ENCODE measurements at regions not wholly inside any gene's neighbourhood (a gene's known extent, or its start where the extent isn't known, plus 50 kb on each side); places are given as distances from the start of the nearest gene placed in this dataset.

- DNase-seq: no peak
Measured at GRCh38 chr11:27904358-27905055, 203.4 kb downstream of the KIF18A start.

DNA sequence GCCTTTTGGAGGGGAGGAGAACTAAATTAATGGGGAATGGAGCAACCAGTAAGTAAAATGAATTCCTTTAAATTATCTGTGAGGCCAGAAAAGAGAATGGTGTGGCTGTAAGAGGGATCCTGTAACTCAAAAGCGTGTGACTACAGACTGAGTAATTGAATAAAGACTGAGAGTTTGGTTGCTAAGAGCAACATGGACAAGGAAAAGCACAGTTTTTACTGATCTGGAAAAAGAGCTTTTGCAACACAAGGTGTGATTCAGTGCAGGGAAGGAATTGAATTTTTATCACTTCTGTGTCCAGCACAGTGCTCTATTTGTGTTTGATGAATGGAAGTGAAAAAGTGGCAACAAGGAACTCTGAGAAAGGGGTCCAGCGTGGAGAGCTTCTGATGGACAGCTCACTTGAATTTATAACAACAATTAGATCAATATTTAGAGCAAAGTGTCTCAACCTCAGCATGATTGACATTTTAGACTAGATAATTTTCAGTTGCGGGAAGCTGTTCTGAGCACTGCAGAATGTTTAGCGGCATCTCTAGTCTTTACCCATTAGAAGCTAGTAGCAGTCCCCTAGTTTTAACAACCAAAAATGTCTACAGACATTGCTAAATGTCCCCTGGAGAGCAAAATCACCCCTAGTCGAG is 202.8 kb upstream of the BDNF start:
- DNase-seq: no peak

- no peak for DNase-seq
Measured at GRCh38 chr11:27898166-27898565, 197.9 kb upstream of the BDNF start.

DNA sequence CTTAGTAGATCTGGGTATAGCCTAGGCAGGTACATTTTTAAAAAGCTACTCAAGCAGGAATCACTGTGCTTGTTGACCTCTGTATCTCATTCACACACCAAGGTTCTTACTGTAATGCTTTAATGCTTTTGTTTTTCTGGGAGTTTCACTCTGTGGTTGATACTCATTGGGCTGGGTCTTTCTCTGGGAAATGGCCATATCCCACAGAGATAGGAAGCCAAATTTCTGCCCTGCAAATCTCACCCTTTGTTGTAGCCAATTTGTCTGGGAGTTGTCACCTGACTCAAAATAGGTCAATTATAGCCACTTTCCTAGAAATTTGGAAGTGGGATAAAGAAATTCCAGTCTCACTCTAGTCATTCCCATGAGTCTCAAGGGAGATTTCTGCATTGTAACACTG is 195.8 kb upstream of the BDNF start:
- no peak for DNase-seq

DNA sequence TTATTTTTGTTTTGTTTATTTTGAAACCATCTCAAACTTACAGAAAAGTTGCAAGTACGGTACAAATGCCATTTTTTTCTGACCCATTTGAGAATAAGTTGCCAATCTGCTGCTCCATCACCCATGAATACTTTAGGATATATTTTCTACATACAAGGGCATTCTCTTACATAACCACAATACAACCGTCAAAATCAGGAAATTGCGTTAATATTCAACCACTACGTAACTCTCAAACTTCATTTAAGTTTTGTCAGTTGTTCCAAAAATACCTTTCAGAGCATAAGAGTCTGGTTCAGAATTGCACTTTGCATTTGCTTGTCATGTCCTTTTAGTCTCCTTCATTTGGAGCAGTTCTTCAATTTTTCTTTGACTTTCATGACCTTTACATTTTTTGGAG is 194.3 kb upstream of the BDNF start:
- no peak for DNase-seq

DNA sequence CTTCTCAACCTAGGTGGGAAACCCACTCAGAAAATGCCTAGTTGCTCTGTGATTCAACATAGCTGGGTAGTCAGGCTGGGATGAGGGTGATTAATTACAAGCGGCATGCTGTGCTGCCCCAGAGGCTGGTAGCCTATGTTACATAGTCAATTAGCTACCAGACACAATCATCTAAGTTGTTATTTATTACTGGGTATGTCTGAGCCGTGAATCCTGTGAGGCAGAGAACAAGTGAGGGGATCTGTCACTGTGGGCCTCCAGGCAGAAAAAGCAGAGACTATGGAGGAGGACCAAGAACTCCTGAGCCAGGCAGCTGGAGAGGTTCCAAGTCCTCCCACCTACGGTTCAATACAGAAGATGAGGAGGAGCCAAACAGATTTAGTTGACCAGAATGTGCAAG is 186.6 kb upstream of the BDNF start:
- DNase-seq: no peak

GRCh38 chr11:27882066-27882697 is 181.9 kb upstream of the BDNF start:
- no peak for DNase-seq

DNA sequence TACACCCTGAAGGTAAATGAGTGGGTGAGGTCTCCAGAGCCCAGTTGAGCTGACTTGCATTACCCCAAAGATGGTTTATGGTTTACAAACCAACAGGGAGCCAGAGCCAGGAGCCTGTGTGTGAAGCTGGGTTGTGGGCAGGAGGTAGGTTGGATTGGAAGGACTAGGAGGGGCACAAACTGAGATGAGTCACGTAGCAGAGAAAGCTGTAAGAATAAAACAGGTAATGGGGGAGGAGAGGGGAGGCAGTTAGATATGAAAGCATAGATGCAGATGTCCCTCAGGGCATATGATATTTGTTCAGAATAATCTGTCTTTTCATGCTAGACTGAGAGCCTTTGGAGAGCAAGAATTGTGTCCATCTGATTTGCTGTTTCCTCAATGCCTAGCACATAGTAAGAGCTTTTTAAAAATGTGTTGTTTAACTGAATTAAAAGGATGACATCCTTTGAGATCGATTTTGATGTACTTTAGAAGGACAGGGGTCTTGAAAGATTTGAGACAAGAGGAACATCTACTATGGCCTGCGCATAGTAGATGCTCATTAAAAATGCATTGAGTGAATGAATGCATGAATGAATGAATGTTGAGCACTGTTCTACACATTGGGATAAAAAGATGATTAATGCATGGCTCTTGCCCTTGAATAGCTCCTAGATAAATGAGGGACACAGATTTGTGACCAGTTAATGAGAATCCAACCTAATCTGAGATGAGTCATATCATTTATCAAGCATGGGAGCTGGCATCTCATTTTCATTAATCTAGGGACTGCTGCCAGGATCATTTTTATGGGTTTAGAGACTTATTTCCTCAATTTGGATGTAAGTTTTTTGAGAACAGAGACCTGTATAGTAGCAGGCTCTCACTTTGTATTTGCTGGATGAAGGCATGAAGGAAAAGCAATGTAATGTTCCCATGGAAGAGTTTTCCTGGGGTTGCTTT is 175.8 kb upstream of the BDNF start:
- no peak for DNase-seq

DNA sequence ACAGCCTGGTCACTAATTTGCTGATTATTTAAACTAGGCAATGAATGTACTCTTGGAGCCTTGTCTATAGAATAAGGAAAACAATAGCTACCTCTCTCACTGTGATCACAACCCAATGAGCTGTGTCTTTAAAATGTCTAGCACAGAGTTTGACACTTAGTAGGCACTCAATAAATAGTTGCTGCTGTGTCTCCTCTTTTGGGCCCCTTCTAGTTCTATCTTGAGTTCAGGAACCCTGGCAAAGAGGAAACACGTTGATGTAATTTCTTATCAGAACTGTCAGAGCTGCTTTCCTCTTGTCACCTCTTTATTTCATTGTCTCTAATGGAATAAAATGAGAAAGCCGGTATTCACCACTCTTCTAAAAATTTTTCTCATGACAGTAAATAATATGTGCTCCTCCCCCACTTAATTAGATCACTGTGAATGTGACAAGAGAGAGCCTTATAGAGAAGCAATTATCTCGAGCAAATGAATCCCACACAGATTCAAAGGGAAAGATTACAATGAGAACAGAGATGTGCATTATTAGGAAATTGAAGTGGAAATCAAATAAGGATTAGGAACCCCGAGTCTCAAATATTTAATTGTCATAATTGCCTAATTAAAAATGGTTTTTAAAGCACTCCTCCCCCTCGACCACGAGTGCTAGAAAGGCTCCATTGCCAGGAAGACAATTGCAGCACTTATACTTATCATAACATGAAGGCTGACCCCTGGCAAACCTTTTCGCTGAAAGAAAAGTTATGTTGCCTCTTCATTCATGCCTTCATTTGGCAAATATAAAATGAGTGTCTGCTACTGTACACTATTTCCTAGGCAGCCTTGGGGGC is 175.0 kb upstream of the BDNF start:
- no peak for DNase-seq

DNA sequence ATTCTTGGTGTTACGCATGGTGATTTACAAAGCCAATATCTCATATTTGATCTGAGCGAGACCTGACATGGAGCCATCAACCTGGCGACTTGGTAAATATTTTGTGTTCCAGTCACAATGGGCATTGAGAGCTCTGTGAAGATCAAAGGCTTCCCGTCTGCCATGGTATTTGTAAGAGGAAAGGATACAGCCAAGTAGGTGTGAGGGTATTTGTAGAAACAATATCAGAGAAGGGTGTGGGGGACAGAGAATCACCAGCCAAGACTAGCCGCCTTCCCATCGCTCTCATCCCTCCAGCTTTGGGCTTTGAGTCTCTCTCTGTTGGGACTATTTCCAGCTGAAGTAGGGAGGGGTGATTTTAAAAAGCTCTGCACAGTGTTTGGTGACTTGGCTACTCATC is 173.4 kb upstream of the BDNF start:
- DNase-seq: no peak

- no peak for DNase-seq
Measured at GRCh38 chr11:27871056-27871455, 170.8 kb upstream of the BDNF start.

DNA sequence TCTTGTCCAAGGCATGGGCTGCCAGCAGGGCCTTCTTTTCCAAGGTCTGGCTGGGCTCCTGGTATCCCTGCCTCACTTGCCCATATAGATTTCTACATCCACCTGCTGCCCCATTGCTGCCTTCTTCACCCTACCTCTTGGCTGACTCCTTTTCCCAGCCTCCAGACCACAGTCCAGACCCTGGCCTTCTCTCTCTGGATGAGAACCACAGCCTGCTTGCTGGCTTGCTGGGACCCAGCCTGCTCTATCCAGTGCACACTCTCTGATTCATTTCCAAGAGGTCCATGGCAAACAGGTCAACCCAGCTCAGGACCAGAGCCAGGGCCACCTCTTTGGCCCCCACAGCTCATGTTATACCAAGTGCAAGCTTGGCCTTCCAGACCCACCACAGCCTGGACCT is 169.4 kb upstream of the BDNF start:
- DNase-seq: no peak

GRCh38 chr11:27868709-27869108 is 168.5 kb upstream of the BDNF start:
- no peak for DNase-seq

DNA sequence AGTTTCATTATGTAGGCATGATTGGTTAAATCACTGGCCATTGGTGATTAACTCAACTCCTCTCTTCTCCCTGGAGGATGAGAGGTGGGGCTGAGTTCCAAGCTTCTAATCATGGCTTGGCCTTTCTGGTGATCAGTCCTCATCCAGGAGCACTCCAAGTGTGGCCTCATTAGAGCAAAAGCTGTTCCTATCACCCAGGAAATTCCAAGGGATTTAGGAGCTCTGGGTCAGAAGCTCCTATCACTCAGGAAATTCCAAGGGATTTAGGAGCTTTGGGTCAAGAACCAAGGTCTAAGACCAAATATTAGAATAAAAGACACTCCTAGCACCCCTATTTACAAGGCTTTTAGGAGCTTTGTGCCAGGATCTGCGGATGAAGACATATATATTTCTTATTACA is 168.0 kb upstream of the BDNF start:
- no peak for DNase-seq

DNA sequence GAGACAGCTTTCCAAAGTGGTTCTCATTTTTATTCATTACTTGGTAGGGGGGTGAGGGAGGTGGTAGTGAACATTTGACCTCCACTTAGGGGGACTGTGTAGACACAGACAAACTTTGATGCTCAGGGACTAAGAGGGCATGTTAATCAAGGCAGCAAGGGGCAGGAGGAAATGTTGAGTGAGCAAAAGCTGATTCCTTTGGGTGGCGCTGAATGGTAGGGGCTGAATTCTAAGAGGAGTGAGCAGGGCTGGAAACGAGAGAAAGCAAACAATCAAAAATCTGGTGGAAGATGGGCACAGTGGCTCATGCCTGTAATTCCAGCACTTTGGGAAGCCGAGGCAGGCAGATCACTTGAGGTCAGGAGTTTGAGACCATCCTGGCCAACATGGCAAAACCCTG is 164.8 kb upstream of the BDNF start:
- no peak for DNase-seq

DNA sequence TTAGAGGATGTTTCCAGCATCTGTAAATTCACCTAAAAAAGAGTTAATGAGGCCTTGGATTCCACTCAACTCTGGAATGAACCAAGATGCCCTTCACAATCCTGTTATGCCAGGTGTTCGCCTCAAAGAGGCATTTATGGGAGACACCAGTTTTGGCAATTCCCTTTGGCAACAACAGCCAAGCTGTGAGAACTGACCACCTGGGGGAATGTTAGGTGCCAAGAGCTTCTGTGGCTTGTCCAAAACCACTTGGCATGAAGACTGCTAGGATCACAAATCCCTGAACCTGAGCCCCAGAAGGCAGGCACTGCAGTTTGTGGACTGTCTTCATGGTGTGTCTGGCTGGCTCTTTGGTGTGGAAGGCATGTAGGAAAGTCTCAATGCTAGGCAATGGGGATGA is 164.4 kb upstream of the BDNF start:
- no peak for DNase-seq

DNA sequence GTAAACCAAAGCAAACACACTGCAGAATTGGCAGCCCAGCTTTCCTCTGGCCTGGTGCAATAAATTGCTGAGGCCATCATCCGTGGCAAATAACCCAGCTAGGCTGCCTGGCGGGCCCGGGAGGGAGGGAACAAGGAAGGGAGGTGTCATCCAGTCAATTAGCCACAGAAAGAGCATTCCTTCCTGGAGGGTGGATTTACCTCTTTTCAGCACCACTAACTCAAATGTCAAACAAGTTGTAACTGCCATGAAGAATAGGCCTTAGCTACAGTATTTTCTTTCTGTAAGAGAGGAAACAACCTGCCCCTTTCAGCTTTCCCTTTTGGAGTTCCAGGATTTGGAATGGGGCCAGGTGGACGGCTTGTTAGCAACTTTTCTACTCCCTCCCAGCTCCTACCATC is 163.8 kb upstream of the BDNF start:
- DNase-seq: no peak

GRCh38 chr11:27863637-27864036 is 163.4 kb upstream of the BDNF start:
- no peak for DNase-seq

DNA sequence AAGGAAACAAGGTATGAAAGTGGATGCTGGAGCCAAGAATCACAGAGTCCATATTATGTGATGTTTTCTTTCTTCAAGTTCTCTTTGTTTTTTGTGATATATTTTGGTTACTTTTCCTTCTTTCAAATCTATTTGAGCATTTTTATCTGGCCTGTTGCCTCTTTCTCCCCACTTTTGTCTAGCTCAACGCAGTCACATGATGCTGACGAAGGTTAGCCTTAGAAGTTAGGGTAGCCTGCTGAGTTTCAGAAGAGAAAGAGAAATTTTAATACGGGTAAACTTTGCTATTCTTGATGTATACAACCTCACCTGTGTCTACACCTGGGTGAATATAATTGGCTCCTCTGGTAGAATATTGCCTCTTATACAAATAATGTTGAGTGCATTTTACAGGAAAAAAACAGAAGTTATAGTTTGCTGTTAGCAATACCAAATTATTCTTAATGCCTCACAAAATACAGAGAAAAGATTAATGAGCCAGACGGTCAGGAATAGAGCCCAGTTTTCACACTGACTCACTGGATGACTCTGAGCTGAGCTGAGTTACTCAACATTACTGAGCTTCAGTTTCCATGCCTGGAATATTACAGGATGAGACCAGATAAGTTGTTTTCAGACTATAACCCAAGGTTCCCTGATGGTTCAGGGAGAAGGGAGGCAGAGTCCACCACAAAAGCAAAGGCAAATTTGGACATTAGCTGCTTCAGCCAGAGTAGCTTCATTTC is 161.6 kb upstream of the BDNF start:
- no peak for DNase-seq

DNA sequence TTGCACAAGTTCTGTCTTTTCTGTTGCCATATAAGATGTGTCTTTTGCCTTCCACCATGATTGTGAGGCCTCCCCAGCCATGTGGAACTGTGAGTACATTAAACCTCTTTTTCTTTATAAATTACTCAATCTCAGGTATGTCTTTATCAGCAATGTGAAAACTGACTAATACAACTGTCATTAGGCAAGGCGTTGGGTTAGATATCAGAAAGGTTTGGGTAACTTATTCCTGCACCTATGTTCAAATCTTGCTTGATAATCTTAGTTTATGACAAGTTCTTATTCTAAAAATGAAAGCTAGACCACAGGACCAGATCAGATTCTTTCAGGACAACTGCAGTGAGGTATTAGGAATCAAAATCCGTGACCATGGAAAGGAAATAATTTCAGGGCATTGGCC is 160.6 kb upstream of the BDNF start:
- DNase-seq: no peak

DNA sequence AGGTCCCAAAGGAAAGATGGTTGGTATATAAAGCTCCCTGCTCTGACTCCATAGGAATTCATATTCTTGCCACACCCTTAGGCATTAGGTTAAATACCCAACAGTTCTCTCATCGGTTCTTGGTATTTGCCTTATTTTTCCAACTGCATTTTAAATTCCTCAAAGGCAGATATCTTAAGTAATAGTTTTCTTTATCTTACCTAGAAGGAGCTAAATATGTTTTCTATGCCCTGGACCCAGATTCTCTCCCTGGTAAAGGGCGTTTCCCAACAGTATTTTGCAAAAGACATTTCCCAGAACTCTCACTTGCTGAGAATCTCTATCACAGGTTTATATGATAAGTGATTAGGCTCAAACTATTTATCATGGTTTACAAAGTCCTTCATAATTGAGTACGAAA is 158.6 kb upstream of the BDNF start:
- DNase-seq: no peak

- DNase-seq: no peak
Measured at GRCh38 chr11:27857588-27857987, 157.3 kb upstream of the BDNF start.

All from hindlimb muscle (tissue), 1 donor.